GM19351 (cell line): ENCODE measurements at regions not wholly inside any gene's neighbourhood (a gene's known extent, or its start where the extent isn't known, plus 50 kb on each side); places are given as distances from the start of the nearest gene placed in this dataset.
"Not testable (repeated sequence)": the region's sequence is repeated elsewhere in the genome, so short reads cannot be mapped to it uniquely, and the experiment has no call there.

Experiments used
- ATAC-seq: cut with Tn5 transposase; IDR thresholded peaks from one replicate; pipeline ENCODE4 v1.9.1; 2021; ENCODE audit warnings: mild to moderate bottlenecking, moderate library complexity; ENCODE audit not compliant: unreplicated experiment

GRCh38 chr5:8693341-8693844 lies 824.4 kb downstream of the MTRR start:
- no peak for ATAC-seq

GRCh38 chr5:8694545-8694944 lies 825.6 kb downstream of the MTRR start:
- no peak for ATAC-seq

GRCh38 chr5:8695902-8696845 lies 827.2 kb downstream of the MTRR start:
- no peak for ATAC-seq

GRCh38 chr5:8700222-8700621 lies 831.3 kb downstream of the MTRR start:
- ATAC-seq = no peak

GRCh38 chr5:8700671-8701070 lies 831.7 kb downstream of the MTRR start:
- no peak for ATAC-seq

GRCh38 chr5:8701251-8701650 lies 832.3 kb downstream of the MTRR start:
- no peak for ATAC-seq

- no peak for ATAC-seq
These were observed 835.4 kb downstream of the SEMA5A start for GRCh38 chr5:8710426-8710930.

- no peak for ATAC-seq
These were observed 831.7 kb downstream of the SEMA5A start for GRCh38 chr5:8714198-8714597.

- no peak for ATAC-seq
These were observed 831.0 kb downstream of the SEMA5A start for GRCh38 chr5:8714861-8715260.

- ATAC-seq = no peak
These were observed 826.1 kb downstream of the SEMA5A start for GRCh38 chr5:8719796-8720195.

GRCh38 chr5:8720506-8720905 lies 825.4 kb downstream of the SEMA5A start:
- ATAC-seq = no peak

- no peak for ATAC-seq
These were observed 824.3 kb downstream of the SEMA5A start for GRCh38 chr5:8721536-8721935.

- ATAC-seq = no peak
These were observed 819.4 kb downstream of the SEMA5A start for GRCh38 chr5:8726383-8727036.

GRCh38 chr5:8727396-8727795 lies 818.5 kb downstream of the SEMA5A start:
- no peak for ATAC-seq

- ATAC-seq = no peak
These were observed 816.4 kb downstream of the SEMA5A start for GRCh38 chr5:8729437-8729836.

GRCh38 chr5:8730194-8730593 lies 815.7 kb downstream of the SEMA5A start:
- ATAC-seq = no peak

- ATAC-seq = not testable (repeated sequence)
These were observed 814.8 kb downstream of the SEMA5A start for GRCh38 chr5:8731110-8731509.

- ATAC-seq = no peak
These were observed 805.3 kb downstream of the SEMA5A start for GRCh38 chr5:8740595-8740994.

- ATAC-seq = no peak
These were observed 796.3 kb downstream of the SEMA5A start for GRCh38 chr5:8749556-8749955.

- no peak for ATAC-seq
These were observed 795.8 kb downstream of the SEMA5A start for GRCh38 chr5:8750100-8750499.

- ATAC-seq = no peak
These were observed 793.9 kb downstream of the SEMA5A start for GRCh38 chr5:8751971-8752370.

GRCh38 chr5:8752595-8752994 lies 793.3 kb downstream of the SEMA5A start:
- no peak for ATAC-seq
